ENCODE measurements at regions not wholly inside any gene's neighbourhood (a gene's known extent, or its start where the extent isn't known, plus 50 kb on each side); places are given as distances from the start of the nearest gene placed in this dataset.

- TF ChIP-seq CTCF (conservative IDR thresholded peaks at IDR 0.05; ENCODE audit: low read depth, low read length) (no peak), POLR2A (IDR thresholded peaks at IDR 0.05; ENCODE audit: low read depth, low read length) (no peak), MAZ (IDR thresholded peaks at IDR 0.05; ENCODE audit: borderline replicate concordance, low read depth, low read length) (no peak), MXI1 (IDR thresholded peaks at IDR 0.05; ENCODE audit: borderline replicate concordance, low read depth, low read length) (no peak), MAFK (IDR thresholded peaks at IDR 0.05; ENCODE audit: low read depth, low read length) (no peak), CEBPB (IDR thresholded peaks at IDR 0.05; ENCODE audit: low read depth, low read length) (no peak), RFX5 (IDR thresholded peaks at IDR 0.05; ENCODE audit: low read depth, low read length) (no peak), USF2 (IDR thresholded peaks at IDR 0.05; ENCODE audit: low read depth, low read length) (no peak)
Measured at GRCh38 chr16:79469999-79470398, 130.5 kb downstream of the MAF start.
